ENCODE measurements at regions not wholly inside any gene's neighbourhood (a gene's known extent, or its start where the extent isn't known, plus 50 kb on each side); places are given as distances from the start of the nearest gene placed in this dataset.

GRCh38 chr18:2394684-2395083, 176.6 kb downstream of the METTL4 start:
- H3K4me2 ChIP-seq (ENCODE audit: low read depth, low read length), result no peak overlapping the region

GRCh38 chr18:2395427-2396161, 175.7 kb downstream of the METTL4 start:
- Histone ChIP-seq H3K36me3 (replicated peaks; ENCODE audit: insufficient read depth, low read length) (no peaks in the 10 kb centered on the region), H2AFZ (ENCODE audit: low read length) (no peak overlapping the region), H3K4me2 (ENCODE audit: low read depth, low read length) (no peak overlapping the region), H3K9me3 (replicated peaks; ENCODE audit: insufficient read depth, low read length) (no peaks in the 10 kb centered on the region; the same call in 1 of the 2 replicates), H3K79me2 (ENCODE audit: low read length) (no peaks in the 10 kb centered on the region), H3K4me1 (ENCODE audit: low read length) (no peaks in the 10 kb centered on the region), H3K4me3 (ENCODE audit: low read length) (no peak overlapping the region), H3K27ac (ENCODE audit: low read length) (no peak overlapping the region), H3F3A (ENCODE audit: insufficient read depth, low read length) (no peaks in the 10 kb centered on the region), H4K20me1 (ENCODE audit: insufficient read depth, low read length) (no peaks in the 10 kb centered on the region), H3K27me3 (replicated peaks; ENCODE audit: insufficient read depth, low read length) (no peaks in the 10 kb centered on the region), H3K9me2 (replicated peaks; ENCODE audit: insufficient read depth, low read length) (no peaks in the 10 kb centered on the region), H3K9ac (ENCODE audit: low read length) (no peak overlapping the region)
- TF ChIP-seq EZH2phosphoT487 (IDR thresholded peaks at IDR 0.05; ENCODE audit: low read length), result no peak
- no peak for TF ChIP-seq EZH2 (optimal IDR thresholded peaks at IDR 0.05; ENCODE audit: low read depth, low read length)
- no peak for TF ChIP-seq CTCF (IDR thresholded peaks at IDR 0.05; ENCODE audit: low read length)
- DNase-seq, result no peak

More at GRCh38 chr18:2394684-2395083, 176.6 kb downstream of the METTL4 start:
- no peak for DNase-seq
- no peak overlapping the region for H3K9ac ChIP-seq (ENCODE audit: low read length)
- no peak overlapping the region for H3K27ac ChIP-seq (ENCODE audit: low read length)
- no peaks in the 10 kb centered on the region for H3K4me1 ChIP-seq (ENCODE audit: low read length)
- no peaks in the 10 kb centered on the region for H3K27me3 ChIP-seq (replicated peaks; ENCODE audit: insufficient read depth, low read length)
- no peaks in the 10 kb centered on the region; the same call in 1 of the 2 replicates for H3K9me3 ChIP-seq (replicated peaks; ENCODE audit: insufficient read depth, low read length)
- H3K4me3 ChIP-seq (ENCODE audit: low read length), result no peak overlapping the region
- no peaks in the 10 kb centered on the region for H3K79me2 ChIP-seq (ENCODE audit: low read length)
- H3K36me3 ChIP-seq (replicated peaks; ENCODE audit: insufficient read depth, low read length), result no peaks in the 10 kb centered on the region
- H2AFZ ChIP-seq (ENCODE audit: low read length), result no peak overlapping the region
- H3K9me2 ChIP-seq (replicated peaks; ENCODE audit: insufficient read depth, low read length), result no peaks in the 10 kb centered on the region
- TF ChIP-seq CTCF (IDR thresholded peaks at IDR 0.05; ENCODE audit: low read length) (no peak), EZH2 (optimal IDR thresholded peaks at IDR 0.05; ENCODE audit: low read depth, low read length) (no peak), EZH2phosphoT487 (IDR thresholded peaks at IDR 0.05; ENCODE audit: low read length) (no peak)
- no peaks in the 10 kb centered on the region for H3F3A ChIP-seq (ENCODE audit: insufficient read depth, low read length)
- H4K20me1 ChIP-seq (ENCODE audit: insufficient read depth, low read length), result no peaks in the 10 kb centered on the region

GRCh38 chr18:2396162-2396505, 175.2 kb downstream of the METTL4 start:
- H3K9me2 ChIP-seq (replicated peaks; ENCODE audit: insufficient read depth, low read length), result no peaks in the 10 kb centered on the region
- no peak for TF ChIP-seq EZH2 (optimal IDR thresholded peaks at IDR 0.05; ENCODE audit: low read depth, low read length)
- TF ChIP-seq CTCF (IDR thresholded peaks at IDR 0.05; ENCODE audit: low read length), result no peak
- no peak for TF ChIP-seq EZH2phosphoT487 (IDR thresholded peaks at IDR 0.05; ENCODE audit: low read length)
- H3K9me3 ChIP-seq (replicated peaks; ENCODE audit: insufficient read depth, low read length), result no peaks in the 10 kb centered on the region; the same call in 1 of the 2 replicates
- no peak overlapping the region for H3K9ac ChIP-seq (ENCODE audit: low read length)
- H3K4me2 ChIP-seq (ENCODE audit: low read depth, low read length), result no peak overlapping the region
- H3F3A ChIP-seq (ENCODE audit: insufficient read depth, low read length), result no peaks in the 10 kb centered on the region
- no peaks in the 10 kb centered on the region for H4K20me1 ChIP-seq (ENCODE audit: insufficient read depth, low read length)
- no peaks in the 10 kb centered on the region for H3K79me2 ChIP-seq (ENCODE audit: low read length)
- H3K27ac ChIP-seq (ENCODE audit: low read length), result no peak overlapping the region
- H3K36me3 ChIP-seq (replicated peaks; ENCODE audit: insufficient read depth, low read length), result no peaks in the 10 kb centered on the region
- H3K27me3 ChIP-seq (replicated peaks; ENCODE audit: insufficient read depth, low read length), result no peaks in the 10 kb centered on the region
- no peak for DNase-seq
- no peak overlapping the region for H2AFZ ChIP-seq (ENCODE audit: low read length)
- no peak overlapping the region for H3K4me3 ChIP-seq (ENCODE audit: low read length)
- H3K4me1 ChIP-seq (ENCODE audit: low read length), result no peaks in the 10 kb centered on the region
